B cell (primary cell): ENCODE measurements at regions not wholly inside any gene's neighbourhood (a gene's known extent, or its start where the extent isn't known, plus 50 kb on each side); places are given as distances from the start of the nearest gene placed in this dataset.
"Not testable (repeated sequence)": the region's sequence is repeated elsewhere in the genome, so short reads cannot be mapped to it uniquely, and the experiment has no call there.

ENCODE experiments used
- ATAC-seq: fragments of 200-7000 bp; cut with Tn5 transposase; one replicate; pipeline ENCODE4 v1.10.0; 2021; ENCODE audit warnings: low read depth, mild to moderate bottlenecking, moderate number of reproducible peaks, moderate library complexity
- CTCF ChIA-PET: fragments of 350-600 bp; sonication (Branson Sonifier 250); formaldehyde crosslinking; loops from one replicate; lab custom pipeline; 2021; ENCODE audit warnings: antibody characterized with exemption, inconsistent platforms; lab: Charles Lee
- POLR2A ChIA-PET: fragments of 350-600 bp; sonication (Branson Sonifier 250); formaldehyde crosslinking; loops from one replicate; lab custom pipeline; 2021; ENCODE audit warnings: antibody characterized with exemption; lab: Charles Lee
- DNase-seq: peaks from one replicate; pipeline ENCODE4 v3.0.0; 2013
- H2AFZ ChIP-seq: 2 replicates; pipeline ENCODE4 v1.6.1; 2012; ENCODE audit warnings: mild to moderate bottlenecking, low read depth, low read length; ENCODE audit not compliant: insufficient read depth, poor library complexity, severe bottlenecking
- H3K27ac ChIP-seq, 2 donors: 1 replicate in 1 of 2; 2 replicates in 1 of 2; pipeline ENCODE4 v1.5.1; 2012 to 2013; ENCODE audit warnings: low read length in 2 of 2, mild to moderate bottlenecking in 2 of 2, moderate library complexity in 1 of 2
- H3K27me3 ChIP-seq, 4 experiments: fragments of 200-600 bp in 1 of 4; sonication (generic) in 1 of 4; replicated peaks in 1 of 4; 1 replicate in 2 of 4; 2 replicates in 2 of 4; pipeline versions ENCODE4 v1.6.1 to v1.7.0; 2013 to 2016; ENCODE audit warnings: low read length in 3 of 4, mild to moderate bottlenecking in 2 of 4, mixed read lengths in 1 of 4, moderate library complexity in 1 of 4; ENCODE audit not compliant: insufficient read depth in 4 of 4, control insufficient read depth in 3 of 4; ENCODE audit errors: control extremely low read depth in 1 of 4
- H3K36me3 ChIP-seq, 2 experiments: replicated peaks in 1 of 2; 1 replicate in 1 of 2; 2 replicates in 1 of 2; pipeline versions ENCODE4 v1.6.1 to v1.7.1; 2013; ENCODE audit warnings: low read length in 1 of 2; ENCODE audit not compliant: insufficient read depth in 2 of 2, control insufficient read depth in 1 of 2; ENCODE audit errors: control extremely low read depth in 1 of 2, extremely low read depth in 1 of 2
- H3K4me1 ChIP-seq, 2 donors: fragments of 200-600 bp in 1 of 2; sonication (generic) in 1 of 2; 1 replicate in 1 of 2; 2 replicates in 1 of 2; pipeline versions ENCODE4 v1.5.1 to v1.6.1; 2013 to 2017; ENCODE audit warnings: low read length in 2 of 2; ENCODE audit not compliant: control insufficient read depth in 2 of 2, insufficient read depth in 2 of 2
- H3K4me2 ChIP-seq: replicated peaks from 2 replicates; pipeline ENCODE3; 2012; ENCODE audit warnings: mild to moderate bottlenecking, low read depth, low read length; ENCODE audit not compliant: poor library complexity, severe bottlenecking
- H3K4me3 ChIP-seq, 5 experiments: fragments of 200-600 bp in 1 of 5; sonication (generic) in 1 of 5; 1 replicate in 3 of 5; 2 replicates in 2 of 5; pipeline versions ENCODE4 v1.5.1 to v1.7.0; 2011 to 2016; ENCODE audit warnings: low read length in 4 of 5, mild to moderate bottlenecking in 4 of 5, low read depth in 2 of 5, control low read depth in 1 of 5, moderate library complexity in 1 of 5; ENCODE audit not compliant: insufficient read depth in 1 of 5; ENCODE audit errors: control extremely low read depth in 1 of 5, extremely low read depth in 1 of 5
- H3K79me2 ChIP-seq: fragments of 200-600 bp; sonication (generic); one replicate; pipeline ENCODE4 v1.6.0; 2016; ENCODE audit warnings: low read length; ENCODE audit not compliant: control insufficient read depth, insufficient read depth
- H3K9ac ChIP-seq: fragments of 200-600 bp; sonication (generic); 2 replicates; pipeline ENCODE4 v1.6.1; 2017; ENCODE audit warnings: mild to moderate bottlenecking, low read length, moderate library complexity
- H3K9me3 ChIP-seq, 3 donors: one replicate each; pipeline versions ENCODE4 v1.6.1 to v1.7.1; 2013; ENCODE audit warnings: low read length in 2 of 3; ENCODE audit not compliant: control insufficient read depth in 2 of 3, insufficient read depth in 1 of 3; ENCODE audit errors: control extremely low read depth in 1 of 3
- H4K20me1 ChIP-seq: 2 replicates; pipeline ENCODE4 v1.6.0; 2012; ENCODE audit warnings: mild to moderate bottlenecking, low read length; ENCODE audit not compliant: insufficient read depth, control insufficient read depth, poor library complexity, severe bottlenecking
- H3K27ac Mint-ChIP-seq: one replicate; pipeline ENCODE4 v1.8.0; 2021; ENCODE audit warnings: mixed read lengths
- H3K27me3 Mint-ChIP-seq: one replicate; pipeline ENCODE4 v1.8.0; 2021; ENCODE audit warnings: mixed read lengths
- H3K4me1 Mint-ChIP-seq: one replicate; pipeline ENCODE4 v1.8.0; 2021; ENCODE audit warnings: mixed read lengths
- H3K4me3 Mint-ChIP-seq: one replicate; pipeline ENCODE4 v1.8.0; 2021; ENCODE audit warnings: mixed read lengths
- H3K9me3 Mint-ChIP-seq: one replicate; pipeline ENCODE4 v1.8.0; 2022; ENCODE audit warnings: mixed read lengths; ENCODE audit not compliant: insufficient read depth
- EZH2 ChIP-seq: IDR thresholded peaks from 2 replicates; pipeline ENCODE4 v1.6.1; 2012; ENCODE audit warnings: borderline replicate concordance, low read depth, mild to moderate bottlenecking, moderate library complexity, low read length; ENCODE audit not compliant: insufficient read depth, poor library complexity, severe bottlenecking
- WGBS: methylation state at CpG from one replicate; pipeline ENCODE4 v1.1.5; 2013; ENCODE audit warnings: missing lambda C conversion rate; ENCODE audit not compliant: insufficient coverage; 5-methylcytosine and 5-hydroxymethylcytosine counted together
- intact Hi-C: fragments of 100-400 bp; cut with micrococcal nuclease; formaldehyde crosslinking; loops from one replicate; pipeline ENCODE4 v1.10.0; 2022
- TF ChIP-seq, protein P1 (sequence below): fragments of 200-600 bp; IDR thresholded peaks from one replicate; pipeline ENCODE4 v1.8.0; 2022; ENCODE audit warnings: antibody characterized with exemption, mild to moderate bottlenecking

DNA sequence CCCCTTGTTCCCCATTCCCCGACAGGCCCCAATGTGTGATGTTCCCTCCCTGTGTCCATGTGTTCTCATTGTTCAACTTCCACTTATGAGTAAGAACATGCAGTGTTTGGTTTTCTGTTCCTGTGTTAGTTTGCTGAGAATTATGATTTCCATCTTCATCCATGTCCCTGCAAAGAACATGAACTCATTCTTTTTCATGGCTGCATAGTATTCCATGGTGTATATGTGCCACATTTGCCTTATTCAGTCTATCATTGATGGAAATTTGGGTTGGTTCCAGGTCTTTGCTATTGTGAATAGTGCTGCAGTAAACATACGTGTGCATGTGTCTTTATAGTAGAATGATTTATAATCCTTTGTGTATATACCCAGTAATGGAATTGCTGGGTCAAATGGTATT is 229.8 kb upstream of the GLRA1 start:
- intact Hi-C loops = not testable (repeated sequence)

DNA sequence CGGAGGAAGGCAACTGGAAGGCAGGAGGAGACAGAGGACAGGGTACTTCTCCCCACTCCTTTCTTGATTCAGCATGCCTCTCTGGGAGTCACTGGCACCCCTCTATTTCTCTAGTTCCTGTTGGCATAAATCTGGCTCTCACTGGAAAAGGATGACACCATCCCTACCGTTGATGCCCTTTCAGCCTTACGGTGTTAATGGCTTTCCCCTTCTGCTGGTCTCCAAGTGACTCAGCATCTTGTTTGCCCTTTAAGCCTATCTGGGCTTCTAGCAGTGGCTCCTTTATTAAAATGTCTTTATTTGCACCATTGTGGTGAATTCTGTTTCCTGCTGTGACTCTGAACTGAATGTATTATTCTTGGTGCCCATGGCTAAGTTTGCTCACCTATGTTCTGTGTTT is 227.3 kb upstream of the GLRA1 start:
- ChIA-PET CTCF (no interaction called here), POLR2A (no interaction called here)
- intact Hi-C loops = no loop called here
- TF ChIP-seq, protein P1, sequence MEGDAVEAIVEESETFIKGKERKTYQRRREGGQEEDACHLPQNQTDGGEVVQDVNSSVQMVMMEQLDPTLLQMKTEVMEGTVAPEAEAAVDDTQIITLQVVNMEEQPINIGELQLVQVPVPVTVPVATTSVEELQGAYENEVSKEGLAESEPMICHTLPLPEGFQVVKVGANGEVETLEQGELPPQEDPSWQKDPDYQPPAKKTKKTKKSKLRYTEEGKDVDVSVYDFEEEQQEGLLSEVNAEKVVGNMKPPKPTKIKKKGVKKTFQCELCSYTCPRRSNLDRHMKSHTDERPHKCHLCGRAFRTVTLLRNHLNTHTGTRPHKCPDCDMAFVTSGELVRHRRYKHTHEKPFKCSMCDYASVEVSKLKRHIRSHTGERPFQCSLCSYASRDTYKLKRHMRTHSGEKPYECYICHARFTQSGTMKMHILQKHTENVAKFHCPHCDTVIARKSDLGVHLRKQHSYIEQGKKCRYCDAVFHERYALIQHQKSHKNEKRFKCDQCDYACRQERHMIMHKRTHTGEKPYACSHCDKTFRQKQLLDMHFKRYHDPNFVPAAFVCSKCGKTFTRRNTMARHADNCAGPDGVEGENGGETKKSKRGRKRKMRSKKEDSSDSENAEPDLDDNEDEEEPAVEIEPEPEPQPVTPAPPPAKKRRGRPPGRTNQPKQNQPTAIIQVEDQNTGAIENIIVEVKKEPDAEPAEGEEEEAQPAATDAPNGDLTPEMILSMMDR = no peak
- no peak for TF ChIP-seq EZH2
- Histone ChIP-seq H2AFZ (no peak overlapping the region), H3K9ac (no peak overlapping the region), H3K27ac (no peak overlapping the region), H3K4me1 (no peaks in the 10 kb centered on the region), H3K27me3 (no peaks in the 10 kb centered on the region), H3K79me2 (no peaks in the 10 kb centered on the region), H3K36me3 (no peaks in the 10 kb centered on the region), H3K9me3 (no peaks in the 10 kb centered on the region), H3K4me2 (no peak overlapping the region), H4K20me1 (no peaks in the 10 kb centered on the region), H3K4me3 (no peak overlapping the region)
- no peaks in the 10 kb centered on the region for H3K4me1 Mint-ChIP-seq
- H3K27me3 Mint-ChIP-seq = no peaks in the 10 kb centered on the region
- 74% methylated on average over 3 of the region's 3 CpGs for WGBS
- H3K4me3 Mint-ChIP-seq = no peak overlapping the region
- ATAC-seq (no peak), DNase-seq (no peak)
- no peak overlapping the region for H3K27ac Mint-ChIP-seq
- H3K9me3 Mint-ChIP-seq = peaks cover 3% of the 10 kb centered on the region

More for the DNA sequence above, 229.8 kb upstream of the GLRA1 start:
- H3K9ac ChIP-seq, H3K4me3 Mint-ChIP-seq, H3K27ac ChIP-seq, CTCF ChIA-PET, H3K4me1 Mint-ChIP-seq, ATAC-seq, DNase-seq, H3K9me3 Mint-ChIP-seq, H4K20me1 ChIP-seq, H3K79me2 ChIP-seq, H3K4me3 ChIP-seq, H3K27ac Mint-ChIP-seq, POLR2A ChIA-PET, H3K27me3 ChIP-seq, H2AFZ ChIP-seq, H3K9me3 ChIP-seq, H3K4me2 ChIP-seq, H3K36me3 ChIP-seq, H3K4me1 ChIP-seq: not testable (repeated sequence)
- no CpG with 5 or more reads among the region's 2 CpGs for WGBS
- peaks cover 10% of the 10 kb centered on the region for H3K27me3 Mint-ChIP-seq
